A673 (cell line): ENCODE measurements at regions not wholly inside any gene's neighbourhood (a gene's known extent, or its start where the extent isn't known, plus 50 kb on each side); places are given as distances from the start of the nearest gene placed in this dataset.

Experiments
- EZH2 ChIP-seq: fragments of 200-600 bp; sonication (generic); IDR thresholded peaks from 2 replicates; pipeline ENCODE4 v1.6.1; 2017; ENCODE audit warnings: borderline replicate concordance, low read depth, mild to moderate bottlenecking, mixed read lengths, antibody characterized with exemption, low read length; ENCODE audit not compliant: poor library complexity, severe bottlenecking
- TF ChIP-seq, protein P1 (sequence below): fragments of 300-800, 200-600 bp; sonication (generic); conservative IDR thresholded peaks from 2 replicates; pipeline ENCODE4 v1.5.1; 2017; ENCODE audit warnings: low read depth, mild to moderate bottlenecking, antibody characterized with exemption, low read length, moderate library complexity, mixed read lengths

DNA sequence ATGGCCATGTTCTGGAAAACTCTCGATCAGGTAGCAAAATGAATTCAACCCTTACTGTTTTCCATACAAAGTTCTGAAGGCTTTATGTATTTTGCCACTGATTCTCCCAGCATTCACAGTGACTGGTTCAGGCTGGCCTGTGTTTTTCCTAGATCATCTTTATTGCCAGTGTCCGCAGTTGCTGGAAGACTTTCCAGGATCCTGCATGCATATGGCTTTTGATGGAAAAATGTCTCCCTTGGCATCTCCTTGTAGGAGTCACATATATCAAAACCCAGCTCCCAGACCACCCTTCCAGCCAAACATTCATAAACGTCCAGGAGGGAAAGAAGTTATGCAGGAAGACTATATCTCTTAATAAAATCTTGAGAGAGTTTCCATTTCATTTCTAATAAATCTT, 588.8 kb downstream of the MAFB start:
- TF ChIP-seq, protein P1, sequence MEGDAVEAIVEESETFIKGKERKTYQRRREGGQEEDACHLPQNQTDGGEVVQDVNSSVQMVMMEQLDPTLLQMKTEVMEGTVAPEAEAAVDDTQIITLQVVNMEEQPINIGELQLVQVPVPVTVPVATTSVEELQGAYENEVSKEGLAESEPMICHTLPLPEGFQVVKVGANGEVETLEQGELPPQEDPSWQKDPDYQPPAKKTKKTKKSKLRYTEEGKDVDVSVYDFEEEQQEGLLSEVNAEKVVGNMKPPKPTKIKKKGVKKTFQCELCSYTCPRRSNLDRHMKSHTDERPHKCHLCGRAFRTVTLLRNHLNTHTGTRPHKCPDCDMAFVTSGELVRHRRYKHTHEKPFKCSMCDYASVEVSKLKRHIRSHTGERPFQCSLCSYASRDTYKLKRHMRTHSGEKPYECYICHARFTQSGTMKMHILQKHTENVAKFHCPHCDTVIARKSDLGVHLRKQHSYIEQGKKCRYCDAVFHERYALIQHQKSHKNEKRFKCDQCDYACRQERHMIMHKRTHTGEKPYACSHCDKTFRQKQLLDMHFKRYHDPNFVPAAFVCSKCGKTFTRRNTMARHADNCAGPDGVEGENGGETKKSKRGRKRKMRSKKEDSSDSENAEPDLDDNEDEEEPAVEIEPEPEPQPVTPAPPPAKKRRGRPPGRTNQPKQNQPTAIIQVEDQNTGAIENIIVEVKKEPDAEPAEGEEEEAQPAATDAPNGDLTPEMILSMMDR: no peak
- no peak for TF ChIP-seq EZH2
